ENCODE measurements at regions not wholly inside any gene's neighbourhood (a gene's known extent, or its start where the extent isn't known, plus 50 kb on each side); places are given as distances from the start of the nearest gene placed in this dataset.

GRCh38 chr3:76010252-76010651 lies 224.9 kb upstream of the ZNF717 start:
- DNase-seq = no peak

GRCh38 chr3:76011121-76011520 lies 225.8 kb upstream of the ZNF717 start:
- DNase-seq = no peak

GRCh38 chr3:76015496-76015895 lies 230.1 kb upstream of the ZNF717 start:
- DNase-seq = no peak

GRCh38 chr3:76016111-76016510 lies 230.8 kb upstream of the ZNF717 start:
- DNase-seq = no peak

- DNase-seq = no peak
These were observed 231.6 kb upstream of the ZNF717 start for GRCh38 chr3:76016769-76017439.

GRCh38 chr3:76021376-76021775 lies 236.0 kb upstream of the ZNF717 start:
- no peak for DNase-seq

GRCh38 chr3:76024640-76025039 lies 239.3 kb upstream of the ZNF717 start:
- DNase-seq = peak; percentile 39

- DNase-seq = no peak
These were observed 240.2 kb upstream of the ZNF717 start for GRCh38 chr3:76025561-76025960.

- peak; percentile 46 for DNase-seq
These were observed 241.0 kb upstream of the ZNF717 start for GRCh38 chr3:76026379-76026778.

- peak; percentile 14 for DNase-seq
These were observed 243.4 kb upstream of the ZNF717 start for GRCh38 chr3:76028774-76029173.

GRCh38 chr3:76034649-76035048 lies 249.3 kb upstream of the ZNF717 start:
- DNase-seq = no peak

- no peak for DNase-seq
These were observed 249.8 kb upstream of the ZNF717 start for GRCh38 chr3:76035117-76035516.

- no peak for DNase-seq
These were observed 253.6 kb upstream of the ZNF717 start for GRCh38 chr3:76038949-76039348.

- no peak for DNase-seq
These were observed 254.1 kb upstream of the ZNF717 start for GRCh38 chr3:76039431-76039830.

- peak; percentile 82 for DNase-seq
These were observed 255.6 kb upstream of the ZNF717 start for GRCh38 chr3:76040946-76041345.

- no peak for DNase-seq
These were observed 258.4 kb upstream of the ZNF717 start for GRCh38 chr3:76043746-76044145.

GRCh38 chr3:76044601-76045600 lies 259.6 kb upstream of the ZNF717 start:
- peak; percentile 55 for DNase-seq

- no peak for DNase-seq
These were observed 262.0 kb upstream of the ZNF717 start for GRCh38 chr3:76047368-76047767.

GRCh38 chr3:76049776-76050175 lies 264.4 kb upstream of the ZNF717 start:
- no peak for DNase-seq

- DNase-seq = no peak
These were observed 265.8 kb upstream of the ZNF717 start for GRCh38 chr3:76051145-76051544.

GRCh38 chr3:76054404-76054803 lies 269.1 kb upstream of the ZNF717 start:
- no peak for DNase-seq

GRCh38 chr3:76061654-76062053 lies 276.3 kb upstream of the ZNF717 start:
- no peak for DNase-seq

GRCh38 chr3:76063019-76063418 lies 277.7 kb upstream of the ZNF717 start:
- DNase-seq = peak; percentile 65

- DNase-seq = no peak
These were observed 278.5 kb upstream of the ZNF717 start for GRCh38 chr3:76063811-76064210.

Data from fibroblast of skin of scalp (primary cell).